ENCODE measurements at regions not wholly inside any gene's neighbourhood (a gene's known extent, or its start where the extent isn't known, plus 50 kb on each side); places are given as distances from the start of the nearest gene placed in this dataset.

DNA sequence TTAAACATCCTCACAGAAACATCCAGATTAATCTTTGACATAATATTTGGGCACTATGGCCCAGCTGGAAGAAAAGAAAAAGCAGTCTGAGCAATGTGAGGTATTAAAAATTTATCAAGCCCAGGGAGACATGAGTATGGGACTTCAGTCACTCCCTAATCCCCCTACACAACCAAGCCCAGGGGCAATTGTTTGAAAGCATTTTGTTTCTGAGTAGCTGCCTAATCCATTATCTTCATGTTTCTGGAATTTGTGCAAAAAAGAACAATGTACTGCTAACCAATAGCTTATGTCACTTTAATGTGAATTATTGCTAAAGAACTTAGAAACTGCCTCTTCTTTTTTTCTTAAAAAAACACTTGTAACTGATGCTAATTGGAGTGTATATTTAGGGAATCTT lies 360.7 kb downstream of the TEX13C start:
- TF ChIP-seq, protein P1, sequence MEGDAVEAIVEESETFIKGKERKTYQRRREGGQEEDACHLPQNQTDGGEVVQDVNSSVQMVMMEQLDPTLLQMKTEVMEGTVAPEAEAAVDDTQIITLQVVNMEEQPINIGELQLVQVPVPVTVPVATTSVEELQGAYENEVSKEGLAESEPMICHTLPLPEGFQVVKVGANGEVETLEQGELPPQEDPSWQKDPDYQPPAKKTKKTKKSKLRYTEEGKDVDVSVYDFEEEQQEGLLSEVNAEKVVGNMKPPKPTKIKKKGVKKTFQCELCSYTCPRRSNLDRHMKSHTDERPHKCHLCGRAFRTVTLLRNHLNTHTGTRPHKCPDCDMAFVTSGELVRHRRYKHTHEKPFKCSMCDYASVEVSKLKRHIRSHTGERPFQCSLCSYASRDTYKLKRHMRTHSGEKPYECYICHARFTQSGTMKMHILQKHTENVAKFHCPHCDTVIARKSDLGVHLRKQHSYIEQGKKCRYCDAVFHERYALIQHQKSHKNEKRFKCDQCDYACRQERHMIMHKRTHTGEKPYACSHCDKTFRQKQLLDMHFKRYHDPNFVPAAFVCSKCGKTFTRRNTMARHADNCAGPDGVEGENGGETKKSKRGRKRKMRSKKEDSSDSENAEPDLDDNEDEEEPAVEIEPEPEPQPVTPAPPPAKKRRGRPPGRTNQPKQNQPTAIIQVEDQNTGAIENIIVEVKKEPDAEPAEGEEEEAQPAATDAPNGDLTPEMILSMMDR (conservative IDR thresholded peaks at IDR 0.05): no peak
- TF ChIP-seq ZFX (IDR thresholded peaks at IDR 0.05): no peak

All from C4-2B (cell line).